Fibroblast of lung (primary cell): ENCODE measurements at regions not wholly inside any gene's neighbourhood (a gene's known extent, or its start where the extent isn't known, plus 50 kb on each side); places are given as distances from the start of the nearest gene placed in this dataset.
"Not testable (repeated sequence)": the region's sequence is repeated elsewhere in the genome, so short reads cannot be mapped to it uniquely, and the experiment has no call there.

ENCODE experiments used
- DNase-seq, 2 donors: peaks; one replicate each; pipeline versions ENCODE4 v3.0.0 to v3.0.0-alpha.2; 2010; ENCODE audit warnings: low read depth in 2 of 2
- H2AFZ ChIP-seq: 2 replicates; pipeline ENCODE4 v1.5.1; 2012; ENCODE audit warnings: low read length, control low read depth, inconsistent platforms
- H3K27ac ChIP-seq: 2 replicates; pipeline ENCODE4 v1.5.1; 2011; ENCODE audit warnings: low read length, control low read depth; ENCODE audit not compliant: insufficient read depth
- H3K27me3 ChIP-seq: 2 replicates; pipeline ENCODE4 v1.5.1; 2011; ENCODE audit warnings: mild to moderate bottlenecking, low read length; ENCODE audit not compliant: control insufficient read depth, insufficient read depth
- H3K36me3 ChIP-seq: 2 replicates; pipeline ENCODE4 v1.5.1; 2011; ENCODE audit warnings: low read length; ENCODE audit not compliant: control insufficient read depth, insufficient read depth
- H3K4me1 ChIP-seq: 2 replicates; pipeline ENCODE4 v1.5.1; 2011; ENCODE audit warnings: low read length; ENCODE audit not compliant: control insufficient read depth, insufficient read depth; ENCODE audit errors: extremely low read depth
- H3K4me2 ChIP-seq: 2 replicates; pipeline ENCODE4 v1.5.1; 2011; ENCODE audit warnings: low read length, control low read depth; ENCODE audit not compliant: insufficient read depth; ENCODE audit errors: extremely low read depth
- H3K4me3 ChIP-seq, 4 experiments: fragments of 200-600 bp in 1 of 4; sonication (generic) in 1 of 4; replicated peaks in 1 of 4; 2 replicates each; pipeline ENCODE4 v1.5.1; 2011 to 2016; ENCODE audit warnings: low read length in 4 of 4, low read depth in 3 of 4, mild to moderate bottlenecking in 3 of 4, control low read depth in 2 of 4, inconsistent platforms in 1 of 4, mixed read lengths in 1 of 4; ENCODE audit not compliant: insufficient read depth in 1 of 4; ENCODE audit errors: control extremely low read depth in 1 of 4
- H3K79me2 ChIP-seq: 2 replicates; pipeline ENCODE4 v1.5.1; 2012; ENCODE audit warnings: mild to moderate bottlenecking, low read length, inconsistent platforms; ENCODE audit not compliant: control insufficient read depth, insufficient read depth
- H3K9ac ChIP-seq: 2 replicates; pipeline ENCODE4 v1.5.1; 2011; ENCODE audit warnings: mild to moderate bottlenecking, low read length, control low read depth; ENCODE audit not compliant: insufficient read depth
- H3K9me3 ChIP-seq: 2 replicates; pipeline ENCODE4 v1.5.1; 2012; ENCODE audit warnings: low read depth, low read length; ENCODE audit not compliant: control insufficient read depth, insufficient read depth
- H4K20me1 ChIP-seq: 2 replicates; pipeline ENCODE4 v1.5.1; 2011; ENCODE audit warnings: low read length; ENCODE audit not compliant: control insufficient read depth, insufficient read depth; ENCODE audit errors: extremely low read depth
- EZH2 ChIP-seq: IDR thresholded peaks from 2 replicates; pipeline ENCODE4 v1.5.1; 2012; ENCODE audit warnings: low read length, control low read depth, mild to moderate bottlenecking; ENCODE audit errors: missing control alignments
- TF ChIP-seq, protein P1 (sequence below), 2 donors: IDR thresholded peaks in 1 of 2; conservative IDR thresholded peaks in 1 of 2; 1 replicate in 1 of 2; 2 replicates in 1 of 2; pipeline ENCODE4 v1.5.1; 2011 to 2012; ENCODE audit warnings: low read length in 2 of 2, control low read depth in 1 of 2, inconsistent platforms in 1 of 2, low read depth in 1 of 2, mild to moderate bottlenecking in 1 of 2

DNA sequence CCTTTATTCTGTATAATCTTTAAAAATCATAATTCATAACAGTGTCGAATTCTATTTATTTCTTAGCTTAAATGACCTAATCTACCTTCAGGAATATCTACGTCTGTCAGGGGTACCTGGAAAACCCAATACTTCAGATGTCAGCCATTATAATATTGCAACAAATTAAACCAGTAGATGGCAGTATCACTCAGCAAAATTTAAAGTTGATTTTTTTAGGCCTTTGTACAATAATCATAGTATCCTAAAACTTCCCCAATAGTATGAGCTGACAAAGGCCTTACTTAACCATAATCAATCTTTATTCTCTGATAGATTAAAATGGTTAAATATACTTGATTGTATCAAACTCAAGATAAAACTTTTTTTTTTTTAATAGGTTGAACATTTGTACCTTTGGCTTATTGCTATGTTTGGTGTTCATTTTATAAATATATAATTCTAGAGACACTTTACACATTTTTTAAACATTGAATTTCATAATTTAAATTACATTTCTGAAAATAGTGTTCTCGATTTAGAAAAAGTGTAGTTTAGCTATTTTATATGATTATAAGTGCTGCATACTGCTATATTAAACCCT, 830.2 kb upstream of the SPRY2 start:
- DNase-seq = peak; percentile 3 to 34
- TF ChIP-seq, protein P1, sequence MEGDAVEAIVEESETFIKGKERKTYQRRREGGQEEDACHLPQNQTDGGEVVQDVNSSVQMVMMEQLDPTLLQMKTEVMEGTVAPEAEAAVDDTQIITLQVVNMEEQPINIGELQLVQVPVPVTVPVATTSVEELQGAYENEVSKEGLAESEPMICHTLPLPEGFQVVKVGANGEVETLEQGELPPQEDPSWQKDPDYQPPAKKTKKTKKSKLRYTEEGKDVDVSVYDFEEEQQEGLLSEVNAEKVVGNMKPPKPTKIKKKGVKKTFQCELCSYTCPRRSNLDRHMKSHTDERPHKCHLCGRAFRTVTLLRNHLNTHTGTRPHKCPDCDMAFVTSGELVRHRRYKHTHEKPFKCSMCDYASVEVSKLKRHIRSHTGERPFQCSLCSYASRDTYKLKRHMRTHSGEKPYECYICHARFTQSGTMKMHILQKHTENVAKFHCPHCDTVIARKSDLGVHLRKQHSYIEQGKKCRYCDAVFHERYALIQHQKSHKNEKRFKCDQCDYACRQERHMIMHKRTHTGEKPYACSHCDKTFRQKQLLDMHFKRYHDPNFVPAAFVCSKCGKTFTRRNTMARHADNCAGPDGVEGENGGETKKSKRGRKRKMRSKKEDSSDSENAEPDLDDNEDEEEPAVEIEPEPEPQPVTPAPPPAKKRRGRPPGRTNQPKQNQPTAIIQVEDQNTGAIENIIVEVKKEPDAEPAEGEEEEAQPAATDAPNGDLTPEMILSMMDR (conservative IDR thresholded peaks at IDR 0.05 in 1 of 2, IDR thresholded peaks at IDR 0.05 in 1 of 2; ENCODE audit: low read depth in 1 of 2, low read length in 2 of 2) = peak; percentile 19 to 46
- no peak for TF ChIP-seq EZH2
- H3K36me3 ChIP-seq = no peaks in the 10 kb centered on the region
- H3K4me3 ChIP-seq = no peak overlapping the region
- H3K9me3 ChIP-seq = no peaks in the 10 kb centered on the region
- H3K9ac ChIP-seq = no peak overlapping the region
- no peaks in the 10 kb centered on the region for H3K4me1 ChIP-seq
- no peak overlapping the region for H2AFZ ChIP-seq
- H3K79me2 ChIP-seq = no peaks in the 10 kb centered on the region
- no peaks in the 10 kb centered on the region for H3K27me3 ChIP-seq
- no peaks in the 10 kb centered on the region for H4K20me1 ChIP-seq
- no peak overlapping the region for H3K27ac ChIP-seq
- no peak overlapping the region for H3K4me2 ChIP-seq

DNA sequence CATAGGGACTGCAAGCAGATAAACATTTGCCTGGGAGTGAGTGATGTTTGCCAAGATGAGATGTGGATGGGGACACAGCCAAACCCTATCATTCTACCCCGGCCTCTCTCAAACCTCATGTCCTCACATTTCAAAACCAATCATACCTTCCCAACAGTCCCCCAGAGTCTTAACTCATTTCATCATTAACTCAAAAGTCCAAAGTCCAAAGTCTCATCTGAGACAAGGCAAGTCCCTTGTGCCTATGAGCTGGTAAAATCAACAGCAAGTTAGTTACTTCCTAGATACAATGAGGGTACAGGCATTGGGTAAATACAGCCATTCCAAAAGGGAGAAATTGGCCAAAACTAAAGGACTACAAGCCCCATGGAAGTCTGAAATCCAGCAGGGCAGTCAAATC, 822.9 kb upstream of the SPRY2 start:
- H3K27me3 ChIP-seq, H3K27ac ChIP-seq, H3K9ac ChIP-seq, H3K4me3 ChIP-seq, H4K20me1 ChIP-seq, H3K79me2 ChIP-seq, H3K4me1 ChIP-seq, H3K4me2 ChIP-seq, H3K9me3 ChIP-seq, DNase-seq, H3K36me3 ChIP-seq, H2AFZ ChIP-seq: not testable (repeated sequence)

DNA sequence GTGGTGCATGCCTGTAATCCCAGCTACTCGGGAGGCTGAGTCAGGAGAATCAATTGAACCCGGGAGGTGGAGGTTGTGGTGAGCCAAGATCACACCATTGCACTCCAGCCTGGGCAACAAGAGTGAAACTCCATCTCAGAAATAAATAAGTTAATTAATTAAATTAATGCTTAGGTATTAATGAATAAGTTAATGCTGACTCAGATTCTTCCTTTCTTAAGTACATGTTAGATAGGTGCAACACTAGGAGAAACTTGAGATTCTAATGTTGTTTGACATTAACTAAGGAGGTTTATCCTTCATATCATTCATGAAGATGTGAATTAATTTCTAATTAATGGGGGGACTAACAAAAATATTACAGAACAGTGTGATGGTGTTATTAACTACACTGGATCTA, 812.6 kb upstream of the SPRY2 start:
- Histone ChIP-seq H3K36me3 (no peaks in the 10 kb centered on the region), H3K27ac (no peak overlapping the region), H3K9me3 (no peaks in the 10 kb centered on the region), H3K9ac (no peak overlapping the region), H3K4me1 (no peaks in the 10 kb centered on the region), H4K20me1 (no peaks in the 10 kb centered on the region), H3K4me3 (no peak overlapping the region), H3K27me3 (no peaks in the 10 kb centered on the region), H3K79me2 (no peaks in the 10 kb centered on the region), H2AFZ (no peak overlapping the region), H3K4me2 (no peak overlapping the region)
- TF ChIP-seq EZH2 = no peak
- TF ChIP-seq, protein P1 (conservative IDR thresholded peaks at IDR 0.05 in 1 of 2, IDR thresholded peaks at IDR 0.05 in 1 of 2; ENCODE audit: low read depth in 1 of 2, low read length in 2 of 2) = no peak
- DNase-seq = no peak
